Stimulated activated CD8-positive, alpha-beta memory T cell treated with anti-CD3 and anti-CD28 coated beads, Interleukin-12 subunit alpha, Interleukin-12 subunit beta, amount 100 ng/mL, for 24 hours (primary cell): ENCODE measurements at regions not wholly inside any gene's neighbourhood (a gene's known extent, or its start where the extent isn't known, plus 50 kb on each side); places are given as distances from the start of the nearest gene placed in this dataset.
"Not testable (repeated sequence)": the region's sequence is repeated elsewhere in the genome, so short reads cannot be mapped to it uniquely, and the experiment has no call there.

ENCODE experiments used
- DNase-seq: peaks from one replicate; pipeline ENCODE4 v3.0.0-alpha.2; 2020; ENCODE audit errors: extremely low read depth

GRCh38 chr22:45061332-45061731 lies 51.5 kb upstream of the PHF21B start:
- no peak for DNase-seq

DNA sequence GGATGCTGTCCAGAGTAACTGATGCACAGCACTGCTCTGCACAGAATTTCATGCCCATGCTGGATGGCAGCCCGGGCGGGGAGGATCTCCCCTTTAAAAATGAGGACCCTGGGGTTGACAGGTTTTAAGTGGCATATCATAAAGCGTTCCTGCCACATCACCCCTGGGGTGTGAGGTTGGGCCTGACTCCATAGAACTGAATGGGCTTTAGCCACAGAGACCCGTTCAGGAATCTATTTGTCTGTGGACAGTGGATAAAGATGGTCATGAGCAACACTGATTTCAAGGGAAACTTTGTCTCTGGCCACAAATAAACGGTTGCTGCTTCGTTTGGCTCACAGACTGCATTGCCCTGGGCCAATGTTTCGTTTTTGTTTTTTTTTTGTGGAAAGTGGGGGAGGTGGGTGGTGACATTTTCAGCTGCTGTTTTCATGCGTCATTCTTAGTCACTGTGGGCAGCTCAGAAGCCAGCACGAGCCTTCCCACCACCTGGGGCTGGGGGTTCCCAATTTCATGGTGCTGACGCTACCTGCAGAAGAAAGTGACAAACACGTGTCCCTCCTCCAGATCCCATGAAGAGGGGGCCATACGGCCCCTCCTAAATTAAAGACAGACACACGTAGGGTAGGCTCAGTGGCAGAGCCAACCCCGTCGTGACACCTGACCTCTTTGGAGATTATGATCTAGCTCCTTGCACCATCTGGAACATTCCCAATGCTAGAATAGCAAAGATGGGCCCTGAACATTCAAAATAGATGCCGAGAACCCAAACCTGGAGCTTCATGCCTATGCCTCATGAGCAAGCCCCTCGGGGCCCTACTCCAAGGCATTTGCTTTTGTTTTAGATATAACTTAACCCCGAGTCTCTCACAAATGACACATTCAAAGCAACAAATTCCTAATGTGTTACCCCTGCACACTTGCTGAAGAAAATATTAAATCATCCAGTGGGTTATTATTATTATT lies 54.8 kb upstream of the PHF21B start:
- DNase-seq = peak; percentile 44

GRCh38 chr22:45065726-45066125 lies 55.9 kb upstream of the PHF21B start:
- DNase-seq = no peak

GRCh38 chr22:45067731-45068130 lies 57.9 kb upstream of the PHF21B start:
- no peak for DNase-seq

GRCh38 chr22:45069925-45070324 lies 60.1 kb upstream of the PHF21B start:
- DNase-seq = no peak

- DNase-seq = no peak
Measured at GRCh38 chr22:45071618-45072017, 61.8 kb upstream of the PHF21B start.

DNA sequence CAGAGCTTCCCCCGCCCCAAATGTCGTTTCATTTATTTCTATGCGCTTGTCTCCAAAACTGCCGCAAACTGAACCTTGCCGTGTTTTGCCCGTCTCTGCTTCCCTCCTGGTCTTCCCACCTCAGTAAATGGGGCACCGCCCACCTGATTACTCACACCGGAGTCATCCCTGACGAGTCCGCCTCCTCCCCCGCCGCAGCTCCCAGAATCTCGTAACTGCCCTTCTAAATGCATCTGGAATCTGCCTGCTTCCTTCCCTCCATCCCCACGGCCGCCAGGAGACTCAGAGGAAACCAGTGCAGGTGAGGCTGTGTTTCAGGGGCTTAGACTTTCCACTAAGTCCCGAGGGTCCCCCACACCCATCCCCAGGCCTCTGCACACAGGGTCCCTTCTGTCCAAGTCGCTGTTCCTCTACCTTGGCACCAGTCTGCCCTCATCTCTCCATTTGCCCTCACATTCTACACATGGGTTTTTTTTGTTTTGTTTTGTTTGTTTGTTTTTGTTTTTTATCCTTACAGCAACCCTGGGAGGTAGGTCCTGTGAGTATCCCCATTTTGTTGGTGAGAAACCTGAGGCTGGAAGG lies 62.6 kb upstream of the PHF21B start:
- DNase-seq = no peak

DNA sequence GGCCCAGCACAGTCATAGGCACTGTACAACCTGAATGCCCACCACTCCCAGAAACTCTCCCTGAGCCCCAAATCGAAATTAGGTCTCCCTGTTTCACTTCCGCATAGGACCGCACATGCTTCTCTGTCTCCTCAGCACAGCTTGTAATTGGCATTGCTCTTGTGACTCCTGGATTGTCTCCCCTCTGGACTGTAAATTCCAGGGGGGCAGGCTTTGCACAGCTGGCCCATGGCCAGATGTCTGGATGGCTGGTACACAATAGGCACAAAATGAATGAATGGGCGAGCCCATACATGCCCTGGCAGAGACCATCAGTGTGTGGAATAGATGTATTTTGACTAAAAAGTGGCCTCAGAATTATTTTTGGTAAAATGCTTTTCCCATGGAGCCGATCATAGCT lies 63.3 kb upstream of the PHF21B start:
- DNase-seq = no peak

DNA sequence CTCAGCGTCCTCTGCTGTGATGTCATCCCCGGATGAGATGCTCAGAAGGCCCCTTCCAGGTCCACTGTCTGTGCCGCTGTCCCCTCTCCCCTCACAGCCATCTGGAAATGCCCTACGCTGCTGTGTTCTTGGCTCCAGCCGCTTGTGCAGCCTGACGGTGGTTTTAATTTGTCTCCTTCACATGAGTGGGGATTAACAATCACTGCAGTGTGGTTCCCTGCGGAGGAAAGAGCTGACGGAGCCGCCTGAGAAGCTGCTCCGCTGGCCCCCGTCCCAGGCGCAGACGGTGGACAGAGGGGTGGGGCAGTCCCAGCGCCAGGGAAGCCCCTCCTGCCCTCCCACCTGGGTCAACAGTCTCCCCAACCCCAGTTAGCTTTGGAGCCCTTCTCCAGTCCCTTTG lies 67.5 kb upstream of the PHF21B start:
- no peak for DNase-seq

DNA sequence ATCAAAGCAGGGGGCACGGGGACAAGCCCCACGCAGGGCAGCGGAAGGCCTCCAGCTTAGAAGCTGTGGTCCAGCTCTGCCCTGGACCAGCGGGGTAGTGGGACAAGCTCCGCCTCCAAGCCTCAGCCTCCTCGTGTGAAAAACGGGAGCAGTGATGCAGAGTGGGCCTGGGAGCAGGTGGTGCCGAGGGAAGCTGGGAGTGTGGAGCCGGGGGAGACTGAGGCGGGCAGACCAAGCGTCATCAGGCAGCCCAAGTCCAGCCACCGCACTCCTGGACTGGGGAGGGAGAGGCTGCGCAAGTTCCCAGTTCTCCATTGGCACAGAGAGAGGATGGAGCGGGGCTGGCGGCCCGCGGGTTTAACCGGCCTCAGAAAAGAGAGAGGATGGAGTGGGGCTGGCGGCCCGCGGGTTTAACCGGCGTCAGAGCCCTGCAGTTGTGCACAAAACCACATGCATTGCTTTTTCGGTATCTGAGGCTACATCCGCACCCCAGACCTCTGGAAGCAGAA lies 68.1 kb upstream of the PHF21B start:
- DNase-seq = no peak

GRCh38 chr22:45082795-45083194 lies 73.0 kb upstream of the PHF21B start:
- no peak for DNase-seq

- DNase-seq = no peak
Measured at GRCh38 chr22:45083659-45084305, 74.0 kb upstream of the PHF21B start.

GRCh38 chr22:45084400-45084920 lies 74.7 kb upstream of the PHF21B start:
- DNase-seq = no peak

GRCh38 chr22:45087802-45088201 lies 75.9 kb upstream of the NUP50 start:
- DNase-seq = no peak

GRCh38 chr22:45088576-45088975 lies 75.1 kb upstream of the NUP50 start:
- no peak for DNase-seq

DNA sequence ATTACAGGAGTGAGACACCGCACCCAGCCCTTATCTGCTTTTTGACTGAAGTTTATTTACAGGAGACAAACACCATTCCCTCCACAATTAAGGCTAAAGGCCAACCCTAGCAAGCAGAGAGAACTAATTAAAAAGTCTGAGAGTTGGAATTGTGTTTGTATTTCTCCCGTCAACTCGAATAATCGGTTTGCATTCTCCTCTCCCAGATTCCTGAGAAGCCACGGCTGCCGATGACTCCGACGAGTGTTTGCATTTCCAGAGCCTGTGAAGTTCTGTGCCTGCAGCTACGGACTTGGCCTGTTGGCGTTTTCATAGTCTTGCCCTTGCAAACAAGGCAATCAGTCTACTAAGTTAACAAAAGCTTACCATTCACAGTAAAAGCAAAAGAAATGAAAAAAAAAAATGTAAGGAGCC lies 73.2 kb upstream of the NUP50 start:
- DNase-seq = no peak

DNA sequence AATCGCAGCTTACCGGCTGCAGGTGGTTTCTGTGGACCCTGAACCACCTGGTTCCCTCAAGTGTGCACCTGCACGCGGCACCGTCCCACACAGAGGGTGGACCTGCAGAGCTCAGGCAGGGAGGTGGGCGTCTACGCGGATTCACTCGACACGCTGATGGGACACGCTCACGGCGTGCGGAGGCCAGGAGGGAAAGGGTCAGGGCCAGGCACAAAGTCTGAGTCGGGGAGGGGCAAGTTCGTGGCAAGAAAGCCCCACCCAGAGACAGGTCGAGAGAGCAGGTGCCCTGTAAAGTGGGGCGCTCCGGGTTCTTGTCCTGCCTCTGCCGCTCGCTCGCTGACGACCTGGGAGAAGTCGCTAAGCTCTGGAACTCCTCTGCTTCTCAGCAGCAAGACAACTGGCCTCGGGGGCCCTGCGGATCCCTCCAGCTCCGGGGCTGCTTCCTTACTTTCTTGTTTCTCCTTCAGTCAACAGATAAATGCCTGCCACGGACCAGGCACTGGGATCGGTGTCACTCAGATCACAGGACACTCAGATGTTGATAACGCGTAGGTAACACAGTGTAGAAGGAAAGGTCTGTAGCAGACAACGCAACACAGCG lies 72.4 kb upstream of the NUP50 start:
- DNase-seq = no peak

- not testable (repeated sequence) for DNase-seq
Measured at GRCh38 chr22:45091875-45092274, 71.8 kb upstream of the NUP50 start.

- DNase-seq = no peak
Measured at GRCh38 chr22:45092644-45093043, 71.1 kb upstream of the NUP50 start.

GRCh38 chr22:45093609-45094008 lies 70.1 kb upstream of the NUP50 start:
- DNase-seq = no peak

DNA sequence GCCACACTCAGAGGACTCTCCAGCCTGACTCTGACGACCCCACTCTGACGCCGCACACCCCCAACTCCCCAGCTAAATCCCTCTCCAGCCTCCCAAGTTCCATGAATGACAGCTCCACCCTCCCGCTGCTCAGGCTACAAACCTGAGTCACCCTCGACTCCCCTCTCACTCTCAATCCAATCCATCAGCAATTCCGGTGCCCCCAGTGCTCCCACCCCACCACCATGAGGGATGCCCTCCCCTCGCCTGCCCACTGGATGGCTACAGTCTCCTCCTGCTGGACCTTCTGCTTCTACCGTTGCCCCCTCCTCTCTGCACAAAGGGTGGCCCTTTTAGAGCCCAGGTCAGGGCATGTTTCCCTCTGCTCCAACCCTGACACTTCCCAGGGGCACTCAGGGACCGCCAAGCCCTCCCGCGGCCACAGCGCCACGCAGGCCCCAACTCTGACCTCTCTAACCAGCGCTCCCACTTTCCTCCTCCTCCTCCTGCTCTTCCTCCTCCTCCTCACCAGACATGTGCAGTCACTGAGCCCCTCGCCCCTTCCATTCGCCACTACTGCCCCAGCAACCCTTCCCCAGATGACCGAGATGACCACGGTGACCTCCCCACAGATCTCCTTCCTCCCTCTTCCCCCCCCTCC lies 69.5 kb upstream of the NUP50 start:
- DNase-seq = no peak
